ENCODE measurements at regions not wholly inside any gene's neighbourhood (a gene's known extent, or its start where the extent isn't known, plus 50 kb on each side); places are given as distances from the start of the nearest gene placed in this dataset.

- Histone ChIP-seq H3K36me3 (ENCODE audit: control insufficient read depth in 2 of 2, extremely low read depth in 1 of 2, insufficient read depth in 2 of 2, low read length in 2 of 2) (no peaks in the 10 kb centered on the region), H4K20me1 (replicated peaks; ENCODE audit: control insufficient read depth, extremely low read depth, insufficient read depth, low read length) (no peaks in the 10 kb centered on the region), H3K79me2 (ENCODE audit: control insufficient read depth, insufficient read depth, low read length) (no peaks in the 10 kb centered on the region), H3K4me3 (replicated peaks in 1 of 3; ENCODE audit: insufficient read depth in 1 of 3, low read depth in 1 of 3, low read length in 3 of 3) (no peak overlapping the region), H3K9me1 (replicated peaks; ENCODE audit: control insufficient read depth, extremely low read depth, insufficient read depth, low read length) (no peaks in the 10 kb centered on the region), H3K9ac (replicated peaks; ENCODE audit: extremely low read depth, insufficient read depth, low read length) (no peak overlapping the region), H3K4me1 (ENCODE audit: control insufficient read depth, extremely low read depth, insufficient read depth, low read length) (peaks cover 49% of the 10 kb centered on the region), H3K4me2 (ENCODE audit: insufficient read depth, low read length) (no peak overlapping the region), H2AFZ (ENCODE audit: low read depth, low read length) (no peak overlapping the region), H3K27me3 (ENCODE audit: control insufficient read depth in 2 of 2, insufficient read depth in 2 of 2, low read length in 2 of 2) (no peaks in the 10 kb centered on the region), H3K27ac (ENCODE audit: insufficient read depth, low read depth, low read length) (peak overlapping the region; percentile 99), H3K9me3 (replicated peaks; ENCODE audit: control insufficient read depth, insufficient read depth, low read length) (no peaks in the 10 kb centered on the region)
- TF ChIP-seq MYC (IDR thresholded peaks at IDR 0.05; ENCODE audit: low read depth, low read length) (no peak), CTCF (IDR thresholded peaks at IDR 0.05; ENCODE audit: extremely low read depth in 1 of 2, insufficient read depth in 1 of 2, low read depth in 1 of 2, low read length in 2 of 2) (peak in 1 of 2 donors; percentile 1), JUN (IDR thresholded peaks at IDR 0.05; ENCODE audit: borderline replicate concordance, insufficient read depth, insufficient read length, low read depth) (no peak)
- FAIRE-seq (no peak), DNase-seq (ENCODE audit: low read depth, low spot score) (peak; percentile 18)
- intact Hi-C loops (cut with micrococcal nuclease), result no loop called here
- ChIA-PET CTCF (interaction anchor here (1.0 kb wide), 1 partner anchor 14 kb away, joined by 3 read pairs; no protein-coding TSS in a partner anchor), POLR2A (no interaction called here)
- dilution Hi-C loops (cut with MboI; ENCODE audit: extremely low pct_ligation_motif_present, low sequenced_read_pairs), result no loop called here
- BruUV-seq (replicated peaks), result no TSS peak
Observed at GRCh38 chr5:34582371-34582770, 73.8 kb upstream of the RAI14 start.

- Histone ChIP-seq H3K36me3 (ENCODE audit: control insufficient read depth in 2 of 2, extremely low read depth in 1 of 2, insufficient read depth in 2 of 2, low read length in 2 of 2) (no peaks in the 10 kb centered on the region), H3K9me1 (replicated peaks; ENCODE audit: control insufficient read depth, extremely low read depth, insufficient read depth, low read length) (no peaks in the 10 kb centered on the region), H3K79me2 (ENCODE audit: control insufficient read depth, insufficient read depth, low read length) (no peaks in the 10 kb centered on the region), H3K4me3 (replicated peaks in 1 of 3; ENCODE audit: insufficient read depth in 1 of 3, low read depth in 1 of 3, low read length in 3 of 3) (no peak overlapping the region), H3K4me1 (ENCODE audit: control insufficient read depth, extremely low read depth, insufficient read depth, low read length) (peaks cover 57% of the 10 kb centered on the region), H3K27me3 (ENCODE audit: control insufficient read depth in 2 of 2, insufficient read depth in 2 of 2, low read length in 2 of 2) (no peaks in the 10 kb centered on the region), H2AFZ (ENCODE audit: low read depth, low read length) (no peak overlapping the region), H4K20me1 (replicated peaks; ENCODE audit: control insufficient read depth, extremely low read depth, insufficient read depth, low read length) (no peaks in the 10 kb centered on the region), H3K9ac (replicated peaks; ENCODE audit: extremely low read depth, insufficient read depth, low read length) (peak overlapping the region; percentile 14), H3K4me2 (ENCODE audit: insufficient read depth, low read length) (peak overlapping the region; percentile 38), H3K27ac (ENCODE audit: insufficient read depth, low read depth, low read length) (peak overlapping the region; percentile 99), H3K9me3 (replicated peaks; ENCODE audit: control insufficient read depth, insufficient read depth, low read length) (no peaks in the 10 kb centered on the region)
- FAIRE-seq, result peak; percentile 80
- peak; percentile 19 for TF ChIP-seq GATA2 (IDR thresholded peaks at IDR 0.05; ENCODE audit: insufficient read depth, insufficient read length, low read depth, low read length)
- TF ChIP-seq MYC (IDR thresholded peaks at IDR 0.05; ENCODE audit: low read depth, low read length), result no peak
- no peak for TF ChIP-seq CTCF (IDR thresholded peaks at IDR 0.05; ENCODE audit: extremely low read depth in 1 of 2, insufficient read depth in 1 of 2, low read depth in 1 of 2, low read length in 2 of 2)
- TF ChIP-seq FOS (IDR thresholded peaks at IDR 0.05; ENCODE audit: borderline replicate concordance, insufficient read depth, low read length), result peak; percentile 64
- TF ChIP-seq, protein P1, sequence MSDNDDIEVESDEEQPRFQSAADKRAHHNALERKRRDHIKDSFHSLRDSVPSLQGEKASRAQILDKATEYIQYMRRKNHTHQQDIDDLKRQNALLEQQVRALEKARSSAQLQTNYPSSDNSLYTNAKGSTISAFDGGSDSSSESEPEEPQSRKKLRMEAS (IDR thresholded peaks at IDR 0.05; ENCODE audit: insufficient read depth, insufficient read length), result no peak
- no peak for TF ChIP-seq EZH2 (IDR thresholded peaks at IDR 0.05; ENCODE audit: borderline replicate concordance, low read depth, low read length, severe bottlenecking)
- TF ChIP-seq JUN (IDR thresholded peaks at IDR 0.05; ENCODE audit: borderline replicate concordance, insufficient read depth, insufficient read length, low read depth), result peak; percentile 19
- no peak for TF ChIP-seq POLR2A (IDR thresholded peaks at IDR 0.05; ENCODE audit: low read depth, low read length)
- peak; percentile 42 for TF ChIP-seq POLR2AphosphoS5 (IDR thresholded peaks at IDR 0.05; ENCODE audit: insufficient read depth, low read depth, low read length)
- ChIA-PET POLR2A (no interaction called here), CTCF (interaction anchor here (0.7 to 1.0 kb wide), 3 partner anchors 14 to 60 kb away, joined by 3 to 4 read pairs (median 3); no protein-coding TSS in a partner anchor)
- peak; percentile 85 for DNase-seq (ENCODE audit: low read depth, low spot score)
- no TSS peak for BruUV-seq (replicated peaks)
- dilution Hi-C loops (cut with MboI; ENCODE audit: extremely low pct_ligation_motif_present, low sequenced_read_pairs), result no loop called here
- intact Hi-C loops (cut with micrococcal nuclease), result no loop called here
Observed at GRCh38 chr5:34583167-34583566, 73.0 kb upstream of the RAI14 start.
